ENCODE measurements at regions not wholly inside any gene's neighbourhood (a gene's known extent, or its start where the extent isn't known, plus 50 kb on each side); places are given as distances from the start of the nearest gene placed in this dataset.

DNA sequence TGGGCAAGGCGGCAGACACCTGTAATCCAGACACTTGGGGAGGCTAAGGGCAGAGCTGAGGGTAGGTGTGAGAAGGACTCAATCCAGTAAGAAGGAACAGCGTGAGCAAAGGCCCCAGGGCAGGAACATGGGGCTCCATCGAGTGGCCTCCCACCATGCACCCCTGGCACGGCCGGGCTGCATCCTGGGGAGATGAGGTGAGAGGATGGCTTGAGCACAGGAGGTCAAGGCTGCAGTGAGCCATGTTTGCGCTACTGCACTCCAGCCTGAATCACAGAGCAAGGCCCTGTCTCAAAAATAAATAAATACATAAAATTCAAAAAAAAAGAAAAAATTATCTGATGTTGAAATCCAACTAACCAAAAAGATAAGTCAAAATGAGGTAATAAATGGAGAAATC, 58.5 kb downstream of the ARL6IP4 start:
- Histone ChIP-seq H3K23ac (ENCODE audit: insufficient read length, low read depth, low read length) (no peak overlapping the region), H2BK20ac (ENCODE audit: low read depth, low read length, poor library complexity, severe bottlenecking) (no peak overlapping the region), H3K79me2 (ENCODE audit: insufficient read depth, low read length) (no peaks in the 10 kb centered on the region), H2BK5ac (ENCODE audit: insufficient read length, low read length) (no peak overlapping the region), H3K9me3 (ENCODE audit: control insufficient read depth, low read depth, low read length) (no peaks in the 10 kb centered on the region), H2AFZ (ENCODE audit: low read length) (no peak overlapping the region), H3K79me1 (ENCODE audit: insufficient read depth, low read depth, low read length, poor library complexity, severe bottlenecking) (no peaks in the 10 kb centered on the region), H3K27me3 (ENCODE audit: insufficient read depth, low read length) (no peaks in the 10 kb centered on the region), H2BK120ac (ENCODE audit: low read depth, low read length, poor library complexity, severe bottlenecking) (no peak overlapping the region), H2BK12ac (ENCODE audit: insufficient read length, low read depth, low read length) (no peak overlapping the region), H3K23me2 (ENCODE audit: insufficient read length, low read depth, low read length, poor library complexity, severe bottlenecking) (no peaks in the 10 kb centered on the region), H3K18ac (ENCODE audit: insufficient read length, low read depth, low read length) (no peak overlapping the region), H4K8ac (replicated peaks; ENCODE audit: insufficient read length, low read depth, low read length) (no peak overlapping the region), H3K4ac (ENCODE audit: low read depth, low read length) (no peak overlapping the region), H3K4me2 (ENCODE audit: insufficient read depth, insufficient read length, low read length) (no peak overlapping the region), H4K91ac (ENCODE audit: insufficient read length, low read depth, low read length) (no peak overlapping the region), H3K27ac (ENCODE audit: insufficient read length, low read depth, low read length) (no peak overlapping the region), H3K9ac (ENCODE audit: extremely low read depth, insufficient read length, low read length) (no peak overlapping the region), H3T11ph (ENCODE audit: low read length) (no peak overlapping the region), H3K56ac (ENCODE audit: insufficient read length, low read depth, low read length) (no peak overlapping the region), H3K14ac (ENCODE audit: insufficient read depth, low read length) (no peak overlapping the region), H4K20me1 (ENCODE audit: control insufficient read depth, insufficient read depth, insufficient read length) (no peaks in the 10 kb centered on the region), H3K4me1 (ENCODE audit: insufficient read depth, low read length) (no peaks in the 10 kb centered on the region), H2AK5ac (ENCODE audit: insufficient read length, low read length) (no peak overlapping the region), H4K5ac (ENCODE audit: insufficient read length, low read depth, low read length) (no peak overlapping the region), H2BK15ac (ENCODE audit: low read depth, low read length) (no peak overlapping the region)
- Mint-ChIP-seq H3K4me3 (no peak overlapping the region), H3K4me1 (peaks cover 0 to 4% of the 10 kb centered on the region in 2 experiments; a peak in 2 of 4 replicates), H3K27me3 (ENCODE audit: low read depth) (peaks cover 9% of the 10 kb centered on the region), H3K9me3 (no peaks in the 10 kb centered on the region), H3K36me3 (ENCODE audit: insufficient read depth in 1 of 3, low read depth in 3 of 3) (no peaks in the 10 kb centered on the region), H3K27ac (no peak overlapping the region)
- no peak for DNase-seq
- TF ChIP-seq, protein P1, sequence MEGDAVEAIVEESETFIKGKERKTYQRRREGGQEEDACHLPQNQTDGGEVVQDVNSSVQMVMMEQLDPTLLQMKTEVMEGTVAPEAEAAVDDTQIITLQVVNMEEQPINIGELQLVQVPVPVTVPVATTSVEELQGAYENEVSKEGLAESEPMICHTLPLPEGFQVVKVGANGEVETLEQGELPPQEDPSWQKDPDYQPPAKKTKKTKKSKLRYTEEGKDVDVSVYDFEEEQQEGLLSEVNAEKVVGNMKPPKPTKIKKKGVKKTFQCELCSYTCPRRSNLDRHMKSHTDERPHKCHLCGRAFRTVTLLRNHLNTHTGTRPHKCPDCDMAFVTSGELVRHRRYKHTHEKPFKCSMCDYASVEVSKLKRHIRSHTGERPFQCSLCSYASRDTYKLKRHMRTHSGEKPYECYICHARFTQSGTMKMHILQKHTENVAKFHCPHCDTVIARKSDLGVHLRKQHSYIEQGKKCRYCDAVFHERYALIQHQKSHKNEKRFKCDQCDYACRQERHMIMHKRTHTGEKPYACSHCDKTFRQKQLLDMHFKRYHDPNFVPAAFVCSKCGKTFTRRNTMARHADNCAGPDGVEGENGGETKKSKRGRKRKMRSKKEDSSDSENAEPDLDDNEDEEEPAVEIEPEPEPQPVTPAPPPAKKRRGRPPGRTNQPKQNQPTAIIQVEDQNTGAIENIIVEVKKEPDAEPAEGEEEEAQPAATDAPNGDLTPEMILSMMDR (conservative IDR thresholded peaks at IDR 0.05): no peak
- no CpG with 5 or more reads among the region's 6 CpGs for WGBS (ENCODE audit: extremely low coverage, insufficient read length, low lambda C conversion rate)
